ENCODE measurements at regions not wholly inside any gene's neighbourhood (a gene's known extent, or its start where the extent isn't known, plus 50 kb on each side); places are given as distances from the start of the nearest gene placed in this dataset.
A peak's percentile ranks its signal among the peaks of the same experiment; 100 is the strongest.

GRCh38 chr6:168908166-168908565, 345.5 kb downstream of the THBS2 start:
- TF ChIP-seq CTCF (IDR thresholded peaks at IDR 0.05; ENCODE audit: low read depth, low read length, missing control alignments) = no peak
- Histone ChIP-seq H3K27me3 (replicated peaks) (no peaks in the 10 kb centered on the region), H3K4me3 (ENCODE audit: low read depth, low read length) (no peak overlapping the region), H3K36me3 (replicated peaks) (no peaks in the 10 kb centered on the region), H3K27ac (peak overlapping the region; percentile 44)
- peak; percentile 78 for DNase-seq
- in situ Hi-C loops (cut with HindIII; ENCODE audit: low pct_ligation_motif_present, low sequenced_read_pairs) = no loop called here

- in situ Hi-C loops (cut with HindIII; ENCODE audit: low pct_ligation_motif_present, low sequenced_read_pairs) = no loop called here
- H3K36me3 ChIP-seq (replicated peaks) = no peaks in the 10 kb centered on the region
- no peak overlapping the region for H3K4me3 ChIP-seq (ENCODE audit: low read depth, low read length)
- H3K27ac ChIP-seq = no peak overlapping the region
- no peak for DNase-seq
- TF ChIP-seq CTCF (IDR thresholded peaks at IDR 0.05; ENCODE audit: low read depth, low read length, missing control alignments) = no peak
- no peaks in the 10 kb centered on the region for H3K27me3 ChIP-seq (replicated peaks)
These were observed 347.3 kb downstream of the THBS2 start for GRCh38 chr6:168906391-168906790.

- DNase-seq = no peak
- no peak overlapping the region for H3K27ac ChIP-seq
These were observed 348.1 kb downstream of the THBS2 start for GRCh38 chr6:168905451-168906090.

GRCh38 chr6:168903613-168904345, 349.9 kb downstream of the THBS2 start:
- Histone ChIP-seq H3K36me3 (replicated peaks) (no peaks in the 10 kb centered on the region), H3K4me3 (ENCODE audit: low read depth, low read length) (no peak overlapping the region), H3K27me3 (replicated peaks) (no peaks in the 10 kb centered on the region), H3K27ac (no peak overlapping the region)
- no peak for DNase-seq
- no peak for TF ChIP-seq CTCF (IDR thresholded peaks at IDR 0.05; ENCODE audit: low read depth, low read length, missing control alignments)
- in situ Hi-C loops (cut with HindIII; ENCODE audit: low pct_ligation_motif_present, low sequenced_read_pairs) = no loop called here

More at GRCh38 chr6:168905451-168906090, 348.1 kb downstream of the THBS2 start:
- TF ChIP-seq CTCF (IDR thresholded peaks at IDR 0.05; ENCODE audit: low read depth, low read length, missing control alignments) = no peak
- in situ Hi-C loops (cut with HindIII; ENCODE audit: low pct_ligation_motif_present, low sequenced_read_pairs) = no loop called here
- Histone ChIP-seq H3K4me3 (ENCODE audit: low read depth, low read length) (no peak overlapping the region), H3K36me3 (replicated peaks) (no peaks in the 10 kb centered on the region), H3K27me3 (replicated peaks) (no peaks in the 10 kb centered on the region)

GRCh38 chr6:168902075-168902474, 351.6 kb downstream of the THBS2 start:
- DNase-seq = no peak
- in situ Hi-C loops (cut with HindIII; ENCODE audit: low pct_ligation_motif_present, low sequenced_read_pairs) = no loop called here

More at GRCh38 chr6:168902075-168902474, 351.6 kb downstream of the THBS2 start:
- Histone ChIP-seq H3K36me3 (replicated peaks) (no peaks in the 10 kb centered on the region), H3K4me3 (ENCODE audit: low read depth, low read length) (no peak overlapping the region), H3K27ac (no peak overlapping the region), H3K27me3 (replicated peaks) (no peaks in the 10 kb centered on the region)
- TF ChIP-seq CTCF (IDR thresholded peaks at IDR 0.05; ENCODE audit: low read depth, low read length, missing control alignments) = no peak

Measured in brain microvascular endothelial cell (primary cell).